ENCODE measurements at regions not wholly inside any gene's neighbourhood (a gene's known extent, or its start where the extent isn't known, plus 50 kb on each side); places are given as distances from the start of the nearest gene placed in this dataset.

- TF ChIP-seq BCLAF1 (IDR thresholded peaks at IDR 0.05) = no peak
- no peak for TF ChIP-seq CBX5 (IDR thresholded peaks at IDR 0.05; ENCODE audit: low read depth)
These were observed 88.0 kb upstream of the ZNF536 start (continued) for GRCh38 chr19:30284209-30284608.

- no peak for TF ChIP-seq RUNX3 (IDR thresholded peaks at IDR 0.05; ENCODE audit: low read length)
- no peak for TF ChIP-seq PML (IDR thresholded peaks at IDR 0.05; ENCODE audit: low read length)
- TF ChIP-seq ZNF687 (IDR thresholded peaks at IDR 0.05) = no peak
- TF ChIP-seq EGR1 (IDR thresholded peaks at IDR 0.05; ENCODE audit: borderline replicate concordance in 1 of 2, low read depth in 2 of 2, low read length in 2 of 2) = no peak
- no peak for TF ChIP-seq PKNOX1 (IDR thresholded peaks at IDR 0.05)
- no peak for TF ChIP-seq GATAD2B (conservative IDR thresholded peaks at IDR 0.05; ENCODE audit: low read depth)
- no peak for TF ChIP-seq FOS (IDR thresholded peaks at IDR 0.05; ENCODE audit: borderline replicate concordance, extremely low read depth, insufficient read length)
- TF ChIP-seq TBL1XR1 (IDR thresholded peaks at IDR 0.05; ENCODE audit: low read depth, low read length) = no peak
- TF ChIP-seq SMARCA5 (IDR thresholded peaks at IDR 0.05) = no peak
- TF ChIP-seq CEBPB (IDR thresholded peaks at IDR 0.05; ENCODE audit: borderline replicate concordance in 1 of 2, low read depth in 2 of 2, low read length in 2 of 2) = no peak
- no peak for TF ChIP-seq FOXM1 (IDR thresholded peaks at IDR 0.05; ENCODE audit: low read depth, low read length)
- TF ChIP-seq SUPT20H (IDR thresholded peaks at IDR 0.05; ENCODE audit: borderline replicate concordance, control insufficient read depth, low read depth, low read length) = no peak
- no peak for TF ChIP-seq NR2C2 (IDR thresholded peaks at IDR 0.05; ENCODE audit: borderline replicate concordance, control insufficient read depth, insufficient read length, low read depth)
- TF ChIP-seq CBFB (IDR thresholded peaks at IDR 0.05; ENCODE audit: low read depth) = no peak
- no peak overlapping the region for H3K4me2 ChIP-seq (ENCODE audit: control insufficient read depth, insufficient read depth)
- H3K36me3 ChIP-seq (ENCODE audit: control insufficient read depth in 2 of 2, insufficient read depth in 2 of 2, low read length in 1 of 2) = no peaks in the 10 kb centered on the region
- ChIA-PET CTCF (interaction anchor here (0.6 to 0.7 kb wide), 2 partner anchors 65 to 328 kb away, joined by 3 read pairs; no protein-coding TSS in a partner anchor), SMC1A (ENCODE audit: uncharacterized antibody, unreplicated experiment) (no interaction called here), POLR2A (no interaction called here), RAD21 (ENCODE audit: unreplicated experiment) (no interaction called here)
- intact Hi-C loops (cut with micrococcal nuclease; ENCODE audit: unreplicated experiment) (no loop called here), in situ Hi-C loops (cut with MboI) (no loop called here)
- H2AFZ ChIP-seq (ENCODE audit: control insufficient read depth, low read depth, low read length) = no peak overlapping the region
- no peak for DNase-seq (ENCODE audit: low read depth, low spot score)
- no peak overlapping the region for H3K27ac ChIP-seq (ENCODE audit: control insufficient read depth, insufficient read depth)
- no peaks in the 10 kb centered on the region for H3K79me2 ChIP-seq (ENCODE audit: control insufficient read depth, insufficient read depth, low read length)
- no peak overlapping the region for H3K4me3 ChIP-seq
- ATAC-seq = no peak
- no peak overlapping the region for H3K9ac ChIP-seq (ENCODE audit: control insufficient read depth, insufficient read depth, low read length)
- no peaks in the 10 kb centered on the region for H3K9me3 ChIP-seq (replicated peaks; ENCODE audit: control insufficient read depth, insufficient read depth, low read length)
- no peaks in the 10 kb centered on the region for H3K27me3 ChIP-seq (replicated peaks in 1 of 2; ENCODE audit: control insufficient read depth in 2 of 2, insufficient read depth in 2 of 2, low read length in 1 of 2)
- no TSS peak for BruUV-seq (replicated peaks)
- H4K20me1 ChIP-seq (ENCODE audit: control insufficient read depth, insufficient read depth) = no peaks in the 10 kb centered on the region
- H3K4me1 ChIP-seq (ENCODE audit: control insufficient read depth, insufficient read depth, low read length) = no peaks in the 10 kb centered on the region
- FAIRE-seq = no peak
- 17% methylated on average over 3 of the region's 3 CpGs for WGBS (ENCODE audit: insufficient coverage, insufficient replicate concordance, low lambda C conversion rate, missing lambda C conversion rate)
These were observed 87.3 kb upstream of the ZNF536 start for GRCh38 chr19:30284885-30285284.
